ENCODE measurements at regions not wholly inside any gene's neighbourhood (a gene's known extent, or its start where the extent isn't known, plus 50 kb on each side); places are given as distances from the start of the nearest gene placed in this dataset.
"Not testable (repeated sequence)": the region's sequence is repeated elsewhere in the genome, so short reads cannot be mapped to it uniquely, and the experiment has no call there.

DNA sequence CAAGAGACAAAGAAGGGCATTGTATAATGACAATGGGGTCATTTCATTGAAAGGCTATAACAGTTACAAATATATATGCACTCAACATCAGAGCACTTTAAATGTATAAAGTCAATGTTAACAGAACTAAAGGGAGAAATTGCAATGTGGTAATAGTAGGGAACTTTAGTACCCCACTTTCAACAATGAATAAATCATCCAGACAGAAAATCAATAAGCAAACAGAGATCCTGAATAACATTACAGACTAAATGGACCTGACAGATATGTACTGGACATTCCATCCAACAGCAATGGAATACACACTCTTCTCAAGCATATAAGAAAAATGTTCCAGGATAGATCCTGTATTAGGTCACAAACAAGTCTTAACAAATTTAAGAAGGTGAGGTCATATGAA is 90.5 kb upstream of the ALKAL2 start:
- DNase-seq (ENCODE audit: low read depth in 2 of 2): no peak

DNA sequence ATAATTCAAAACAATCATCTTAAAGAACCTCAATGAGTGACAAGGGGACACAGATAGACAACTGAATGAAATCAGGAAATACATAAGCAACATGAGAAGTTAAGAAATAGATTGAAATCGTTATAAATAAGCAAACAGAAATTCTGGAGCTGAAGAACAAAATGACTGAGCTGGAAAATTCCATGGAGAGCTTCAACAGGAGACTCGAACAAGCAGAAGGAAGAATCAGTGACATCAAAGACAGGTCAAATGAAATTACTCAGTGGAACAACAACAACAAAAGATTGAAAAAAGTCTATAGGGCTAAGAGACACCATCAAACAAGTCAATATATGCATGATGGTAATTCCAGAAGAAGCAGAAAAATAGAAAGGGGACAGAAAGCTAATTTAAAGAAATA is 89.5 kb upstream of the ALKAL2 start:
- DNase-seq (ENCODE audit: low read depth in 2 of 2): no peak

DNA sequence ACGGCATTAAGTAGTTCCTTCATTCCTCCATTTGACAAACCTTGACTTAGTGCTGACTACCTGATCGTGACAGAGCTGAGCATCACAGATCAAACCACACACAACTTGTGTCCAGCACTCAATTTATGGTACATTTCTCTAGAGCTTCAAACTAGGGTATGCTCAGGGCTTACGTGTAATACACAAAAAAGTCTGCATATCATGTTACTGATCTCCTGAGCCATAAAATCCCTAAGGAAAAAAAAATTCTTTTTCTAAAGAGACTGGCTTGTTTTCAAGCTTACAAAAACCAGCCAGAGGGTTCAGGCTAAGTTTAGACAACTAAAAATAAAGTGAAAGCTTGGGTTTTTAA is 88.0 kb upstream of the ALKAL2 start:
- DNase-seq (ENCODE audit: low read depth in 2 of 2): no peak

DNA sequence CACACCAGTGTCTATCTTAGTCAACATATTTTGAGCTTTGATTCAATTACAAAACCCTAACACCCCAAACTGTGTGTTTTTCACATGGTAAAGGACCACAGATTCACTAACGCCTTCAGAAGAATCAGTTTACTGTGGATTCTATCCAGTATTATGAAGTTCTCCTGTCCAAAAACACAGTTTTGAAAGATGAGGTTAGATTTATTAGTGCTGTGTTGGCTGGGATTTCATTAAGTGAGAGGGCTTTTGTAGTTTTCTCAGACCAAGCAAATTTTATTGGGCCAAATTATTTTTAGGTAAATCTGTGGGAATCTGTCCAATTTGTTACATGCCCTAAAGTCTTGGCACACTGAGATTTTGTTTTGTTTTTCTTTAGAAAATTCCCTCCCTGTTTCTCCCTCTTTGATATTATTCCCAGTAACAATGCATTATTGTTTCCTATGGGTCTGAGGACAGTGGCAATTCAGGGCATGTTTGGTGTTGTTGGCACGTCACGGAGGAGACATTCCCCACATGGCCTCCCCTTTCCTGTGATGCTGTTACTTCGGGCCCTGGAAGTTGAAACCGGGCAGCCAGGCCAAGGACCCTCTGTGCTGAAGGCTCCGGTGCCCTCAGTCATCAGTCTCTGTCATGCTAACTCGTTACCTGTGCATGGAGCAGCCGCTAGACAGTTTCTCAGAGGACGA is 87.5 kb upstream of the ALKAL2 start:
- DNase-seq (ENCODE audit: low read depth in 2 of 2): no peak

DNA sequence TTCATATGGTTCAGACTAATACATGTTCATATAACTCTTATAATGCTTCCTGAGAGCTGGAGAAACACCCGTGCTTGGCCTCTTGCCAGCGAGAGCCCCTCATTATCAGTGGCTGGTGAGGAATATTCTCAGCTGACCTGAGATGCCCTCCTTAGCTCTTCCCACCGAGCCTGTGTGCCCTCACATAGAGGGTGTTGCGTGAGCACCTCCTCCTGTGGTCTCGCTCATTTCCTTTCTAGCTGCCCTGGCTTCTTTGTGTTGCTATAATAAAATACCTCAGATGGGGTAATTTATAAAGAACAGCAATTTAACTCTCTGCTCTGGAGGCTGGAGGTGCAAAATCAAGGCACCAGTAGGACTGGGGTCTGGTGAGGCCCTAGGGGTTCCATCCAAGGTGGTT is 80.5 kb upstream of the ALKAL2 start:
- DNase-seq (ENCODE audit: low read depth in 2 of 2): no peak

DNA sequence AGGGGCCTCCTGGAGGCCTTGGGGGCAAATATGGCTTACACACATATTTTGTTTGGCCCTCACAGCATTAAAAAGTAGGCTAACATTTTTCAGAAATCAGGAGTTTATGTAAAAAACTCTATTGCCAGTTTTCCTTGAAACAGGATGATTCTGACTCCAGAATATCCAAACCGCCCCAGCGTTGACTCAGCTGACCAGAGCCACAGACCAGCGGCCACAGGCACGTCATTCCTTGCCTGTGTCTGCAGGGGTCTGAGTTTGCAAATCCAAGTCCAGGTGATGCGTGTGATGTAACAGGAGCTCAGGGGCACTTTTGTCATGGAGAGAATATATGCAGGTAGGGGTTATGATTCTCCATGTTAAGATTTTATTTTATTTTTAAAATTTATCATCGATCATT is 79.4 kb upstream of the ALKAL2 start:
- no peak for DNase-seq (ENCODE audit: low read depth in 2 of 2)

DNA sequence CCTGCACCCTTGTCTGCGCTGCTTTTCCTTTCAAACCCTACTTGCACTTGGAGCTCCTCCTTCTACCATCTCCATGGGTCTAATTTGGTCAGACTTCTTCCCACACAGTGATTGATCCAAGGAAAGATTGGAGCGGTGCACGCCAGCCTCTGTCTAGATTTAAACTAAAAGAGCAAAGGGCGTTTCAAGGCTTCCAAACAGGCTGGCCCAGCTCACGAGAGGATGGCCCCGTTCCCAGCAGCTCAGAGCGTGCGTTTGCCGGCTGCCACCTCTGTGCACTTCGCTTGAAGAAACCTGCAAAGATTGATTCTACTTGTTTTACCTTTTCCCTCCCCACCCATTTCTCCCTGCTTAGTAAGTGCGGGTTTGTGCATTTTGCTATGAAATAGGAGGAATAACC is 78.8 kb upstream of the ALKAL2 start:
- DNase-seq (ENCODE audit: low read depth in 2 of 2): no peak

DNA sequence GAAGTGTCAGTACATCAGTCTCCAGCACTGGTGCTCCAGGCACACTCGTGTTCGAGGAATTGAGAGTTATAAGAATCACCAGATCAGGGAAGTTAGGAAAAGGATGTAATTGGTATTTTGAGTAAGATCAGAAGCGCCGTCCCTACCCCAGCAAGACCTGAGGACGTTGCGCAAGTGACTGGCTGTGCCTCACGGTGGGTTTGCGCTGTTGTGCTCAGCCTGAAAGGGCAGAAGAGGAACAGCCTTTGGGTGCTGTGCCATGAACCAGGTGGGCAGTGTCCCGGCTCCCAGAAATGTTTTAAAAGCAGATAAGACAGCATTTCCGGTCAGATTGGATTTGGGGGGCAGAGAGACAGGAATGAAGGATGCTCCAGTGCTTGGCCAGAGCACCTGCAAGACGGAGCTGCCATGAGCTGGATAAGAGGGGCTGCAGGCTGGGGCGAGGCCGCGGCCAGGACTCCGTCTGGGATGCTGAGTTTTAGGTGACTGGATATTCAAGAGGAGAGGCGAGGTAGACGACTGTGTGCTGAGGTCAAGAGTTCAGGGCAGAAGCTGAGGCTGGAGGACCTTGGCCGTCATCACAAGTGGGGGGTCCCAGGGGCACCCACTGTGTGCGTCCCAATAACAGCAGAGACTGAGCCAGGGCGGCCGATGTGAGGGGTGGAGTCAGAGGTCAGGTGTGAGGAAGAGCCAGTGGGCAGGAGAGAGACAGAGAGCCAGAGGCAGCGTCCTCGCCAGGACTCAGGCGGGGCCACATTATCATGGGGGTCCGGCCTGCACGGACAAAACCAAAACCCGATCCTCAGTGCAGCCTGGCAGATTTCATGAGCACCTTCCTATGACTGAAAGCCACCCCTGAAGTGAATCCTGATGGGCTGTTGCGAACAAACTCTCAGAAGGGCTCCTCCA is 77.7 kb upstream of the ALKAL2 start:
- no peak for DNase-seq (ENCODE audit: low read depth in 2 of 2)

DNA sequence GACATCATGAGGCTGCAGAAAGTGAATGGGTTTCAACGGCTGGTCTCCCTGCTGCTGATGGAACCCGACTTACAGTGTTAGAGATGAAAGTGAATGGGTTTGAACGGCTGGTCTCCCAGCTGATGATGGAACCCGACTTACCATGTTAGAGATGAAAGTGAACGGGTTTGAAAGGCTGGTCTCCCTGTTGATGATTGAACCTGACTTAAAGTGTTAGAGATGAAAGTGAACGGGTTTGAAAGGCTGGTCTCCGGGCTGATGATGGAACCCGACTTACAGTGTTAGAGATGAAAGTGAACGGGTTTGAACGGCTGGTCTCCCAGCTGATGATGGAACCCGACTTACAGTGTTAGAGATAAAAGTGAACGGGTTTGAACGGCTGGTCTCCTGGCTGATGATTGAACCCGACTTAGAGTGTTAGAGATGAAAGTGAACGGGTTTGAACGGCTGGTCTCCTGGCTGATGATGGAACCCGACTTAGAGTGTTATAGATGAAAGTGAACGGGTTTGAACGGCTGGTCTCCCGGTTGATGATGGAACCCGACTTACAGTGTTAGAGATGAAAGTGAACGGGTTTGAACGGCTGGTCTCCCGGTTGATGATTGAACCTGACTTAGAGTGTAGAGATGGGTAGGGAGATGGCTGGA is 76.1 kb upstream of the ALKAL2 start:
- no peak for DNase-seq (ENCODE audit: low read depth in 2 of 2)

DNA sequence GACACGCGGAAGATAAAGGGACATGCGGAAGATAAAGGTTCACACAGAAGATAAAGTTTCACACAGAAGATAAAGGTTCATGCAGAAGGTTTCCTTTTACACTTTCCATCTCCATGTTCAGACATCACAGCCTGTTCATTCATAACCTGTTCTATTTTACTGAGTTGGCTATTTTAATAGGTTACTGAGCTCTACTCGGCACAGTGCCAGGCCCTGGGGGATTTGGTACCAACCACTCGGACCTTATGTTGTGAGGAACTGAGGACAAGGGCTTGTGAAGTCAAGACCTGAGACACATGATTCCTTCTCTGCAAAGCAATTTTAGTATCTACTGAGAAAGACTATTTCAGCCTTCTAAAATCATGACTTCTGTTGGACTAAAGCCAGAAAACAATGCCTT is 75.0 kb upstream of the ALKAL2 start:
- no peak for DNase-seq (ENCODE audit: low read depth in 2 of 2)

DNA sequence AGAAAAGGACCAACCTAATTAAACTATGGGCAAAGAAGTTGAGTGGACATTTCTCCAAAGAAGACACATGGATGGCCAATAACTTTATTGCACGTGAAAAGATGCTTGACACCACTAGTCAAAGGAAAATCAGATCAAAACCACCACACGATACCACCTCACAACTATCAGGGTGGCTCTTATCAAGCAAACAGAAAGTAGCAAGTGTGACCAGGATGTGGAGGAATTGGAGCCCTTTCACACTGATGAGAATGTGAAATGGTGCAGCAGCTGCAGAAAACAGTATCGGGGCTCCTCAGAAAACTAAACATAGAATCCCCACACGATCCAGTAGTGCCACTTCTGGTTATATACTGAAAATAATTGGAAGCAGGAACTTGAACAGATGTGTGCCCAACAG is 72.2 kb upstream of the ALKAL2 start:
- no peak for DNase-seq (ENCODE audit: low read depth in 2 of 2)

DNA sequence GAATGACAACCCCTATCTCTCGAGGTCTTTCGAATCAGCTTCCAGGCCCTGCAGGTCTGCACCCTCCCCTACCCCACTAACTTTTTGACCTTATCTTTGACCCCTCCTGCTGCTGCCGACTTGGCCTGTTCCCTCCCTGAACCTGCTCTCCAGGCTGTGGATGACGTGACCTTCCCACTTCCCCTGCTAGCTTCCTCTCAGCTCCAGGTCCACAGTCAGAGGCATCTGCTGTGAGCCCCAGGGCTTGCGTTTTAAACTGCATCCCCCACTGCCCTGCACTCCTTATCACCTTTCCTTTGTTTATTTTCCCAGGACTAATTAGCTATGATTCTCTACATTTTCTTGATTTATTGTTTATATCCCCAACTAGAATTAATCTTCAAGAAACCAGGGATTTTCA is 71.2 kb upstream of the ALKAL2 start:
- DNase-seq (ENCODE audit: low read depth in 2 of 2): no peak

DNA sequence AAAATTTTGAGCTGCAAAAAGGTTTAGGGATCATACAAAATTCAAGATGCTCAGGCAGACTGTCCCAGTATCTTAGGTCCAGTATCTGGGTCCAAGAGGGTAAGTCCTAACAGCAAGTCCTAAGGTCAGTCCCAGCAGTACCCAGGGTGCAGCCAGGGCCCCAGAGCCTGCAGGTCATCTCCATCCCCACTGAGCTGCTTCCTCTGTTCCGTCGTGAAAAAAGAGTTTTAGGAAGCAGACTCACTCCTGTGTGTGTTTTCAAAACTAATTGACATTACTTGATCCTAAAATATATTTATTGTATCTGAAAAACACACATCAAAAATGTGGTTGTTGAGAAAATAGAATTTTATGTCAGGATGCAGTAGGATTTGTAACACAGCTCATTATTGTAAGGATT is 69.9 kb upstream of the ALKAL2 start:
- no peak for DNase-seq (ENCODE audit: low read depth in 2 of 2)

DNA sequence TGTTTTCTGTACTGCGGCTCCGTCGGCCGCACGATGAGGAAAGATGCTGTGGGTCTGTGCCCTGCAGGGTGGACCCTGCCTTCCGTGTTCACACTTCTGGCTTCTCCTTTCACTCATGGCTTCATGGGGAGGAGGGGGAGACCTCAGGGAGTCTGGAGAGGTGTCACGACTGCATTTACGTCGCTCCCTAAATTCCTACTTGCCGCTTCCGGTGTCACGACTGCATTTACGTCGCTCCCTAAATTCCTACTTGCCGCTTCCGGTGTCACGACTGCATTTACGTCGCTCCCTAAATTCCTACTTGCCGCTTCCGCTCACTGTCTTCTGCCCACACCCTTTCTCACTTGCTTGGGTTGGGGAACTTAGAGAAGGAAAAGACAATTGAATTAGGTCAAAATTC is 68.4 kb upstream of the ALKAL2 start:
- DNase-seq (ENCODE audit: low read depth in 2 of 2): not testable (repeated sequence)

DNA sequence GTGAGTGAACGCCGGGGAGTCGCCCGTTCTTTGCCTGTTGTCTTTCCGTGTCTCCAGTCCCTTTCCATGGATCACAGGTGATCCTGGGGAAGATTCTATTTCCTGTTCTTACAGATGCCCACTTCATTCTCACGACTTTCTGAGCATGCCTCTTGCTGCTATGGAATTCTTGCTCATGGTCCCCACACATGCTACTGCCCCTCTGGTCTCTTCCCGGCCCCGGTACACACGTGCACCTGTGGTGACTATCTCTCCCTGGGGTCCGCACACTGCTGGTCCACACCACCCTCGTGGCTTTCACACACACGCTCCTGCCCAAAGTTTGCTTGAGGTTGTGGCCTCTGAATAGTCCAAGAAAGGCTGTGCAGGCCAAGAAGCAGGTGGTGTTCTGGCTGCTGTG is 67.9 kb upstream of the ALKAL2 start:
- DNase-seq (ENCODE audit: low read depth in 2 of 2): no peak

DNA sequence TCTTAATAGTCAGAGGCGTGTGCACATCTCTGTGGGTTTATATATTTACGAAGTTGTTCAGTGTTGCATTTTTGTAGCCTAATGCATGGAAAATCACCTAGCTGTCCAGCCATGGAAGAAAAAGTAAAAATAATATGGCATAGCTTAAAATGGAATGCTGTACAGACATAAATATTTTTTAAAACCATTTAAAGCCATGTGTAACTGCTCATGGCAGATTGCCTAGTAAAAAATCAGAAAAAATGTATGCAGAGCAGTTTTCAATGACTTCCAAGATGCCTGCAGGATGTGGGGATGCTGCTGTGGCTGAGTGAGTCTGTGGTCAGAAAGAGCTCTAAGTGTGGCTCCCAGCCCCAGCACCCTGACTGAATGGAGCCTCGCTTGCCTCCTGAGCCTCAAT is 64.8 kb upstream of the ALKAL2 start:
- no peak for DNase-seq (ENCODE audit: low read depth in 2 of 2)

DNA sequence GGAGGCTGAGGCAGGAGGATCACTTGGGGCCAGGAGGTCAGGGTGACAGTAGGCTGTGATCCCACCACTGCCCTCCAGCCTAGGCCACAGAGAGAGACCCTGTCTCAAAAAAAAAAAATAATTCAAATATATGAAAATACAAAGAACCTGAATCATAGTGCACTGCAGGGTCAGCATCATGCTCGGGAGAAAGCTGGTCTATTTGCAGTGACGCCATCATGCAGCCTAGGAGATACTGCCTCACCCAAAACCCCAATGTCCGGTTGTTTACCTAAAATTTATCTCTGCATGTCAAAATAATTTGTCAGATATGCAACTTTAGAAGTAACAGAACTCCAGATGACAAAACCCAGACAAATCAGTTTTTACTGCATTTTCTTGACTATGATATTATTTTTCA is 61.5 kb upstream of the ALKAL2 start:
- no peak for DNase-seq (ENCODE audit: low read depth in 2 of 2)

DNA sequence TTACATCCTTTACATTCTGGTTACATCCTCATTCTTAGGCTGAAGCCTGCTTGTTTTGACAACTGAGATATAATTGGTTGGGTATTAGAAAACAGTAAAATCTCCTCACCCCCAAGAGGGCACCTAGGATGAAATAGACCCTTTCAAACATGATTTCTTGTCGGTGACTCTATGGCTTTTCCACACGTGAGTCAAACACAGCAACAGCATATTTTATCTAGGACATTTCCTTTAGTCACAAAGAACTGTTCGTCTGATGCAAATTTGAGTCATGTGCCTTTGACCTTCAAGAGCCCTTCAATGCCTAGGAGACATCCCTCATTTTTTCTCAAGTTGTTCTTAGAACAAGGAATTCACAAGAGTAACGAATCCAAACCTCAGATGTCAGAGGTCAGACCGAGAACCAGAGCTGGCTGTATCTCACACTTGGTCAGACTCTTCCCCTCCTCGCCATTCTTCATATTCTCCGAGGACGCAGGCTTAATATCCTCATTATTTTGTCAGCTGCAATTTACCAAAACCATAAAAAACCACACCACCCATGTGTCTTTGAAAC is 60.5 kb upstream of the ALKAL2 start:
- no peak for DNase-seq (ENCODE audit: low read depth in 2 of 2)

DNA sequence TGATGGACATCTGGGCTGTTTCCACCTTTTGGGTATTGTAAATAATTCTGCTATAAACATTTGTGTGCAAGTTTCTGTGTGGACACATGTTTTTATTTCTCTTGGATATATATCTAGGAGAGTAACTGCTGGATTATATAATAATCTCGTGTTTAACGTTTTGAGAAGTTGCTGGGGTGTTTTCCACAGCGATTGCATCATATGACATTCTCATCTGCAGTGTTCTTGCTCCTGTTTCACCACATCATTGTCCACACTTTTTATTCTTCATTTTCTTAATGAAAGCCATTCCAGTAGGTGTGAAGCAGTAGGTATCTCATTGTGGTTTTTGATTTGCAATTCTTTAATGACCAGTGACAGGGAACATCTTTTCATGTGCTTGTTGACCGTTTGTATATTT is 56.9 kb upstream of the ALKAL2 start:
- no peak for DNase-seq (ENCODE audit: low read depth in 2 of 2)

DNA sequence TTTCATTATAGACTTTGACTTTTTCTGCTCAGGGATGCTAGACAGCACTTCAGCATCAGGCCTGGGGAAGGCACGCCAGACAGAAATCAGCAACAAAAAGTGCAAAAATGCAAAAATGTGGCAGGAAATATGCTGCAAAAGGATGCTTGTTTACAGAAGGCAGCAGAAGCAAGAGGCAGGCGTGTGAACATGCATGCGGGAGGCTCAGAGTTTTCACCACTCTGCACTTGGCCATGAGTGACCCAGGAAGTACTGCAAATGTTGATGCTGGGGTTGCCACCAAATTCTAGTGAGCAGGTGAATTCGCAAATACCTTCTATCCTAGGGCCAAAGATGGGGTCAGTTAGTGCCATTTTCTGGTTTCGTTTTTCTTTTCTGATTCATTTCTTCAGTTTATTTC is 55.5 kb upstream of the ALKAL2 start:
- no peak for DNase-seq (ENCODE audit: low read depth in 2 of 2)

DNA sequence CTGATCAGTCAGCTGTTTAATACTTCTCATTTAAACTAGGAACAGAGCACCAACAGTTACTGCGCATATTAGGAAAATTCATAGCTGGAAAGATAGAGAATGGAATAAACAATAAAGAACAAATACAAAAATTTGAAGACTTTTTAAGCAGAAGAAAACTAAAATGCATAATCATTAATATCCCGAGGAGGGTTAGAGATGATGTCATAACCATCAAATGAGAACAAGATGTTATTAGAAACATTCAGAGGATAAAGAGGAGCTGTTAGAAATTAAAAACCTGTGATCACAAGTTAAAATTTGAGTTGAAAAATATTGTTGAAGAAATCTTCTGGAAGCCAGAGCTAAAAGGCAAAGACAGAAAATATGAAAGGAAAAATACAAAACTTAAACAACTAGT is 54.0 kb upstream of the ALKAL2 start:
- DNase-seq (ENCODE audit: low read depth in 2 of 2): no peak

DNA sequence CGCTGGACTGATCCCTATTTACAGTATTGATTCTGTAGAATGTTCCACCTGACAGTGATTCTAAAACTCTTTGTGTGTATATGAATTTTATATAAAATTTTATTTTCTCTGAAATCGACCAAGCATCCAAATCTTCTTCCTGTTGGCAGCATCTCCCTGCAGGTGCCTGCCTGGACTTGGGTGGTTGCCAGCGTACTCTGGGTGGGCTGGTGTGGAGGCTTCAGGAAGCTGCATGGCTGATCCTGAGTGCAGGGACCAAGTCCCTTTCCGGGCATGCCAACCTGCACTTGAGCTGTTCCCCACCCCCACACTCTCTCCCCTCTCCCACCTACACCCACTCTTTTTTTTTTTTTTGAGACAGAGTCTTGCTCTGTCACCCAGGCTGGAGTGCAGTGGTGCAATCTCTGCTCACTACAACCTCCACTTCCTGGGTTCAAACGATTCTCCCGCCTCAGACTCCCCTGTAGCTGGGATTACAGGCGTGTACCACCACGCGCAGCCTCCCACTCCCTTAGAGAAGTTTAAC is 53.2 kb upstream of the ALKAL2 start:
- DNase-seq (ENCODE audit: low read depth in 2 of 2): no peak

Measured in stimulated activated CD8-positive, alpha-beta memory T cell treated with anti-CD3 and anti-CD28 coated beads, Interleukin-7, amount 100 ng/mL, for 1 hour (primary cell).